A549 (cell line): ENCODE measurements at regions not wholly inside any gene's neighbourhood (a gene's known extent, or its start where the extent isn't known, plus 50 kb on each side); places are given as distances from the start of the nearest gene placed in this dataset.

Experiments used
- CHD4 ChIP-seq: fragments of 200-600 bp; sonication (generic); IDR thresholded peaks from 2 replicates; pipeline ENCODE4 v1.6.1; 2016; ENCODE audit warnings: antibody characterized with exemption, mild to moderate bottlenecking, borderline replicate concordance
- CTCF ChIP-seq: fragments of >200 bp; sonication (Bioruptor Twin); formaldehyde crosslinking; IDR thresholded peaks from 3 replicates; pipeline ENCODE4 v1.5.1; 2016
- EHMT2 ChIP-seq: fragments of 200-600 bp; sonication (generic); IDR thresholded peaks from 2 replicates; pipeline ENCODE4 v1.6.1; 2016; ENCODE audit warnings: antibody characterized with exemption, low read depth, mild to moderate bottlenecking, moderate library complexity
- MAX ChIP-seq: IDR thresholded peaks from 2 replicates; pipeline ENCODE4 v1.6.1; 2012
- NFE2L2 ChIP-seq: fragments of 150-350 bp; conservative IDR thresholded peaks from 2 replicates; pipeline ENCODE4 v1.6.1; 2014; ENCODE audit warnings: low read length
- PHF8 ChIP-seq: fragments of 200-600 bp; sonication (generic); IDR thresholded peaks from 2 replicates; pipeline ENCODE4 v1.6.1; 2016; ENCODE audit warnings: low read depth, mild to moderate bottlenecking, antibody characterized with exemption, moderate library complexity, borderline replicate concordance
- RAD21 ChIP-seq, 2 experiments: fragments of >200 bp in 1 of 2; sonication (Bioruptor Twin) in 1 of 2; formaldehyde crosslinking in 1 of 2; IDR thresholded peaks in 1 of 2; conservative IDR thresholded peaks in 1 of 2; 2 replicates in 1 of 2; 3 replicates in 1 of 2; pipeline ENCODE4 v1.6.1; 2012 to 2018; ENCODE audit warnings: inconsistent platforms in 1 of 2
- RARB ChIP-seq: fragments of 250-450 bp; sonication (Bioruptor Pico); IDR thresholded peaks from 2 replicates; pipeline ENCODE4 v1.8.0; 2021; ENCODE audit warnings: mild to moderate bottlenecking, moderate library complexity

- TF ChIP-seq CTCF (no peak), MAX (no peak), NFE2L2 (no peak), RAD21 (conservative IDR thresholded peaks at IDR 0.05 in 1 of 2, IDR thresholded peaks at IDR 0.05 in 1 of 2) (no peak), RARB (CRISPR knock-in tag) (no peak), PHF8 (no peak), EHMT2 (no peak), CHD4 (no peak)
Measured at GRCh38 chr6:139965393-139965792, 590.9 kb upstream of the CITED2 start.
